SK-N-SH treated with all-trans-retinoic acid at 6 μM for 48 hours (cell line): ENCODE measurements at regions not wholly inside any gene's neighbourhood (a gene's known extent, or its start where the extent isn't known, plus 50 kb on each side); places are given as distances from the start of the nearest gene placed in this dataset.

Source experiments
- ATAC-seq: fragments of 200-7000 bp; cut with Tn5 transposase; 3 replicates; pipeline ENCODE4 v1.9.1; 2020; ENCODE audit warnings: mild to moderate bottlenecking, moderate library complexity
- ARNTL ChIP-seq: fragments of 450-650 bp; formaldehyde crosslinking; IDR thresholded peaks from 2 replicates; pipeline ENCODE4 v1.5.0; 2020; ENCODE audit warnings: low read depth, mild to moderate bottlenecking, moderate library complexity, borderline replicate concordance
- BACH2 ChIP-seq: fragments of 250-450 bp; sonication (Bioruptor Pico); IDR thresholded peaks from 2 replicates; pipeline ENCODE4 v1.9.0; 2021; ENCODE audit warnings: mild to moderate bottlenecking, borderline replicate concordance
- CREB5 ChIP-seq: fragments of 250-450 bp; sonication (Bioruptor Pico); IDR thresholded peaks from 2 replicates; pipeline ENCODE4 v1.5.1; 2020; ENCODE audit warnings: low read depth, mild to moderate bottlenecking, moderate library complexity
- CSDC2 ChIP-seq: fragments of 250-450 bp; sonication (Bioruptor Pico); IDR thresholded peaks from 2 replicates; pipeline ENCODE4 v1.5.0; 2020; ENCODE audit warnings: mild to moderate bottlenecking, moderate library complexity
- CSRNP3 ChIP-seq: fragments of 250-450 bp; sonication (Bioruptor Pico); IDR thresholded peaks from 2 replicates; pipeline ENCODE4 v1.5.1; 2021; ENCODE audit warnings: mild to moderate bottlenecking, moderate library complexity
- GLIS3 ChIP-seq: fragments of 250-450 bp; sonication (Bioruptor Pico); IDR thresholded peaks from 2 replicates; pipeline ENCODE4 v1.5.0; 2020; ENCODE audit warnings: mild to moderate bottlenecking, moderate library complexity
- ISL1 ChIP-seq: fragments of 250-450 bp; sonication (Bioruptor Pico); IDR thresholded peaks from 2 replicates; pipeline ENCODE4 v2.1.2; 2022; ENCODE audit warnings: mild to moderate bottlenecking, moderate library complexity
- OSR1 ChIP-seq: fragments of 250-450 bp; sonication (Bioruptor Pico); IDR thresholded peaks from 2 replicates; pipeline ENCODE4 v1.8.0; 2022; ENCODE audit warnings: moderate library complexity, mild to moderate bottlenecking, inconsistent platforms
- POU6F1 ChIP-seq: fragments of 250-450 bp; sonication (Bioruptor Pico); IDR thresholded peaks from 2 replicates; pipeline ENCODE4 v1.8.0; 2021; ENCODE audit warnings: low read depth, mild to moderate bottlenecking, moderate library complexity, borderline replicate concordance
- PPARA ChIP-seq: fragments of 250-450 bp; sonication (Bioruptor Pico); IDR thresholded peaks from 2 replicates; pipeline ENCODE4 v1.5.0; 2020; ENCODE audit warnings: mild to moderate bottlenecking, borderline replicate concordance
- SNAI2 ChIP-seq: fragments of 250-450 bp; sonication (Bioruptor Pico); IDR thresholded peaks from 2 replicates; pipeline ENCODE4 v1.5.0; 2020; ENCODE audit warnings: mild to moderate bottlenecking, moderate library complexity
- TOX ChIP-seq: fragments of 250-450 bp; sonication (Bioruptor Pico); IDR thresholded peaks from 2 replicates; pipeline ENCODE4 v1.8.0; 2021; ENCODE audit warnings: mild to moderate bottlenecking, moderate library complexity, borderline replicate concordance
- TSHZ2 ChIP-seq: fragments of 250-450 bp; sonication (Bioruptor Pico); IDR thresholded peaks from 2 replicates; pipeline ENCODE4 v1.5.0; 2020; ENCODE audit warnings: mild to moderate bottlenecking, moderate library complexity
- ZC3H10 ChIP-seq: fragments of 250-450 bp; sonication (Bioruptor Pico); IDR thresholded peaks from 2 replicates; pipeline ENCODE4 v1.5.1; 2021; ENCODE audit warnings: mild to moderate bottlenecking, moderate library complexity
- ZFP3 ChIP-seq: fragments of 250-450 bp; sonication (Bioruptor Pico); IDR thresholded peaks from 2 replicates; pipeline ENCODE4 v1.5.0; 2020; ENCODE audit warnings: mild to moderate bottlenecking, moderate library complexity
- ZFP30 ChIP-seq: fragments of 450-650 bp; formaldehyde crosslinking; IDR thresholded peaks from 2 replicates; pipeline ENCODE4 v1.5.0; 2022; ENCODE audit warnings: mild to moderate bottlenecking, moderate library complexity
- ZNF565 ChIP-seq: fragments of 450-650 bp; formaldehyde crosslinking; conservative IDR thresholded peaks from 2 replicates; pipeline ENCODE4 v1.5.0; 2020; ENCODE audit warnings: low read depth, mild to moderate bottlenecking, moderate library complexity
- ZNF70 ChIP-seq: fragments of 450-650 bp; formaldehyde crosslinking; IDR thresholded peaks from 2 replicates; pipeline ENCODE4 v1.5.0; 2020; ENCODE audit warnings: mild to moderate bottlenecking, moderate library complexity
- ZNF8 ChIP-seq: fragments of 450-650 bp; formaldehyde crosslinking; IDR thresholded peaks from 2 replicates; pipeline ENCODE4 v1.5.0; 2020; ENCODE audit warnings: mild to moderate bottlenecking, moderate library complexity

GRCh38 chr14:98498019-98498885, 773.7 kb downstream of the BCL11B start:
- TF ChIP-seq POU6F1 (CRISPR knock-in tag) = no peak
- TF ChIP-seq CSDC2 = no peak
- no peak for ATAC-seq

GRCh38 chr14:98501335-98501734, 770.7 kb downstream of the BCL11B start:
- TF ChIP-seq ISL1 (CRISPR knock-in tag) = no peak
- no peak for TF ChIP-seq TOX (CRISPR knock-in tag)
- TF ChIP-seq PPARA = no peak
- TF ChIP-seq ZNF565 (CRISPR knock-in tag) = no peak
- TF ChIP-seq TSHZ2 (CRISPR knock-in tag) = no peak
- no peak for TF ChIP-seq CSDC2
- no peak for TF ChIP-seq ZC3H10 (CRISPR knock-in tag)
- no peak for TF ChIP-seq GLIS3 (CRISPR knock-in tag)
- TF ChIP-seq ZFP3 (CRISPR knock-in tag) = no peak
- TF ChIP-seq BACH2 (CRISPR knock-in tag) = no peak
- TF ChIP-seq ZFP30 = no peak
- ATAC-seq = no peak

- ATAC-seq = no peak
Measured at GRCh38 chr14:98501836-98502235, 770.2 kb downstream of the BCL11B start.

GRCh38 chr14:98503086-98503815, 768.7 kb downstream of the BCL11B start:
- ATAC-seq = no peak
- no peak for TF ChIP-seq POU6F1 (CRISPR knock-in tag)
- no peak for TF ChIP-seq ZNF70
- no peak for TF ChIP-seq ARNTL (CRISPR knock-in tag)
- TF ChIP-seq CREB5 (CRISPR knock-in tag) = no peak
- no peak for TF ChIP-seq ISL1 (CRISPR knock-in tag)
- TF ChIP-seq SNAI2 = no peak
- no peak for TF ChIP-seq BACH2 (CRISPR knock-in tag)
- no peak for TF ChIP-seq ZNF8 (CRISPR knock-in tag)

More at GRCh38 chr14:98501836-98502235, 770.2 kb downstream of the BCL11B start:
- TF ChIP-seq POU6F1 (CRISPR knock-in tag) = no peak
- TF ChIP-seq ZFP3 (CRISPR knock-in tag) = no peak
- TF ChIP-seq ZFP30 = no peak
- no peak for TF ChIP-seq CSRNP3 (CRISPR knock-in tag)
- TF ChIP-seq ARNTL (CRISPR knock-in tag) = no peak
- no peak for TF ChIP-seq ZNF8 (CRISPR knock-in tag)
- TF ChIP-seq OSR1 (CRISPR knock-in tag) = no peak
